ENCODE measurements at regions not wholly inside any gene's neighbourhood (a gene's known extent, or its start where the extent isn't known, plus 50 kb on each side); places are given as distances from the start of the nearest gene placed in this dataset.

GRCh38 chrX:15988661-15989603 is 134.3 kb upstream of the AP1S2 start:
- DNase-seq (no peak), ATAC-seq (no peak)
- intact Hi-C loops (cut with DNase I, micrococcal nuclease) = no loop called here

DNA sequence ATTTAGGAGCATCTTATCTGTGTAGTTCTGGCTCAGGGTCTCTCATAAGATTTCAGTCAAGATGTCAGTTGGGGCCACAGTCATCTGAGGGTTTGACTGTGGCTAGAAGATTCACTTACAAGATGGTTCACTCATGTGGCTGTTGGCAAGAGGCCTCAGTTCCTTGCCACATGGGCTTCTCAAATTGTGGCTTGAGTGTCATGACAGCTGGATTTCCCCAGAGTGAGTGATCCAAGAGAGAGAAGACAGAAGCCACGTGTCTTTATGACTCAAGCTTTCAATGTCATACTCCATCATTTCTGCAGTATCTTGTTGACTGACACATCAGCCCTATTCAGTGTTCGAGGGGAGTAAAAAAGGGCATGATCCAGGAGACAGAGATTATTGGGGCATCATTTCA is 131.3 kb upstream of the AP1S2 start:
- intact Hi-C loops (cut with DNase I, micrococcal nuclease) = no loop called here
- DNase-seq (no peak), ATAC-seq (no peak)

DNA sequence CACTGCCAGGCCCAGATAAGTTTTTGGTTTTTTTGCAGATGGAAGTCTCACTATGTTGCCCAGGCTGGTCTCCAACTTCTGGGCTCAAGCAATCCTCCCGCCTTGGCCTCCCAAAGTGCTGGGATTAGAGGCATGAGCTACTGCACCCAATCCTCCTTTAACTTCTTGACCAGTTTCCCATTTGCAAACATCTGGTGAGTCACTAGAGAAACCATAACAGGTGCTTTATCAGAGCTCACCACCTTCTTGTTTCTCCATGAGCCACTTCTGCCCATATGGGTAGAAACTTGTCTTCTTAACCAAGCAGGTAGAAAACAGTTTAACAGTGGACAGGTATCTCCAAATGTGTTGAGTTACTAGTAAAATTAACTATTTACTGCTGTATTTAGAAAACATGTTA is 128.4 kb upstream of the AP1S2 start:
- no peak for ATAC-seq
- intact Hi-C loops (cut with DNase I, micrococcal nuclease) = no loop called here
- no peak for DNase-seq

DNA sequence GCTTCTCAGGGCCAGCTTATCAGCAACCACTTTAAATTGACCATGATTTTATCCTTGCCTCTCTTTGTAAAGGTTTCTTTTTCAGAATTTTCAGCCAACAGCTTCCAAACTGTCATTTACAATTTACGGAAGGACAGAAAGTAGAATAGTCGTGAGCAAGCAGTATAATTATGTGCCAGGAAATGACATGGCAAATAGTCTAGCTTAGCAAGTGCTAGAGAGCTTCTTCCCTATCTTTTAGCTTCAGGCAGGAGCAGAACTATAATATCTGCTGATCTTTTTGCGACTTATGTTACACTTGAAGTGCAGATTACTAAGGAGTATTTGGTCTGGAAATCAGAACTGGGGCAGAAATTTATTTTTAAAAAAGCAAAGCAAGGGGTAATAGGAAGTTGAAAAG is 123.0 kb upstream of the AP1S2 start:
- intact Hi-C loops (cut with DNase I, micrococcal nuclease) = no loop called here
- ATAC-seq = no peak
- DNase-seq = no peak

DNA sequence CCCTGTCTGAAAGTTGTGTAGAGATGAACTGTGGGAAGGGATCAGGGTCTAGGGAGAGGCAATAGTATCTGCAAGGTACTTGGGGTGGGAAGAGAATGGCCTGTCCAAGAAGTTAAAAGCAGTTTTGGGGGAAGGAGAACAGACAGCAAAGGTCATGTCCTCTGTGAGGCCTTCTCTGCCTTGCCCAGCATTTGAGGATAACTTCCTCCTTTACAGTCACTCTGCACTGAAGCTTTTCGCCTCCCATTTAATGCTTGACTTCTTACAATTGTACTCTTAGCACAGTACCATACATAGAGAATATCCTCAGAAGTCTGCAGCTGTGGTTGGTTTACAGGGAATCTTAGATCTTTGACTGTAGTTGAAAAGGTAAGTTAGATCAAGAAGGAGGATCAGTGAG is 121.8 kb upstream of the AP1S2 start:
- ATAC-seq (no peak), DNase-seq (no peak)
- intact Hi-C loops (cut with DNase I, micrococcal nuclease) = no loop called here

GRCh38 chrX:15973946-15974345 is 119.3 kb upstream of the AP1S2 start:
- ATAC-seq (no peak), DNase-seq (peak in 1 of 2 donors; percentile 7)
- intact Hi-C loops (cut with DNase I, micrococcal nuclease) = no loop called here

- peak; percentile 54 for ATAC-seq
- intact Hi-C loops (cut with DNase I, micrococcal nuclease) = no loop called here
- no peak for DNase-seq
Observed at GRCh38 chrX:15973299-15973698, 118.7 kb upstream of the AP1S2 start.

DNA sequence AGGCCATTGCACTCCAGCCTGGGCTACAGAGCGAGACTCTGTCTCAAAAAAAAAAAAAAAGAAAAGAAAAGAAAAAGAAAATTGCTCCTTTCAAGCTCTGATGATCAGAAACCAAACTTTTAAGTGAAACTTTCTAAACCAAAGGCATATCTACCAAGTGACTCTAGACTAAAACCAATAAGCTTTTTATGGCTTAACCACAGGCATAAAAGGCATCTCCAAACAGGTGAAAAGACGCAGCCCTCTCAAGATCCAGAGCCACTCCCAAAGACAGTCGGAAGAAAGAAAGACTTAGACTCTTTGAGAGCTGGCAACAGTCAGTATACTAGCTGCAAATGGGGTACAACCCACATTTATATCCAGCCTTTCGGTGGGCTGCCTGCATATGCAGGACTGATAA is 117.1 kb upstream of the AP1S2 start:
- intact Hi-C loops (cut with DNase I, micrococcal nuclease) = no loop called here
- ATAC-seq (peak; percentile 81), DNase-seq (no peak)

GRCh38 chrX:15963858-15964257 is 109.2 kb upstream of the AP1S2 start:
- no peak for ATAC-seq
- intact Hi-C loops (cut with DNase I, micrococcal nuclease) = no loop called here

DNA sequence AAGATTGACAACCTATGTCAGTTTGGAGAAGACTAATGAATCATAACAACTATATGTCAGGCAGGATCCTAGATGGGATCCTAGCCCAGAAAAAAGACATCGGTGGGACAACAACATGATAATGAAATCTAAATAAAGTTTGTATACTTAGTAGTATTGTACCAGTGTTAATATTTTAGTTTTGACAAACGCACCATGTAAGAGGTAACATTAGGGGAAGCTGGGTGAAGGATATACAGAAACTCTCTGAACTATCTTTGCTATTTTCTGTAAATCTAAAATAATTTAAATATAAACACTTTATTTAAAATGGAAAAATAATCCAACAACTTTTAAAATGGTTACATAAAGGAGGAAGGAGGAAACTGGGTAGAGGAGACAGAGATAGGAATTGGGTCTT is 105.6 kb upstream of the AP1S2 start:
- no peak for ATAC-seq
- intact Hi-C loops (cut with DNase I, micrococcal nuclease) = no loop called here
- DNase-seq = no peak

More at GRCh38 chrX:15963858-15964257, 109.2 kb upstream of the AP1S2 start:
- DNase-seq = no peak

- ATAC-seq (no peak), DNase-seq (no peak)
- intact Hi-C loops (cut with DNase I, micrococcal nuclease) = no loop called here
Observed at GRCh38 chrX:15956681-15957080, 102.1 kb upstream of the AP1S2 start.

DNA sequence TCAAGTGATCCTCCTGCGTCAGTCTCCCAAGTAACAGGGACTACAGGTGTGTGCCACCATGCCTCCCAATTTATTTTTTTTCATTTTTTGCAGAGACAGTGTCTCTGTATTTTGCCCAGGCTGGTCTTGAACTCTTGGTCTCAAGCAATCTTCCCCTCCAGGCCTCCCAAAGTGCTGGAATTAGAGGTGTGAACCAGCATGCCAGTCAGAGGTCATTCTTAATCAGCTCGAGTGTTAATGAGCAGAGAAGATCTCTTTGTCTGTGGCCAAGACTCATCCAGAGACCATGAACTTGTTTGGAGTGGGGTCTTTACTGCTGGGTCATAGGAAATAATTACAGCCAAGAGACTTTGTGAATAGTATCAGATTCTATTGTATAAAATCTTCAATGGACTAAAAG is 99.2 kb upstream of the AP1S2 start:
- ATAC-seq = no peak
- no peak for DNase-seq
- intact Hi-C loops (cut with DNase I, micrococcal nuclease) = no loop called here

DNA sequence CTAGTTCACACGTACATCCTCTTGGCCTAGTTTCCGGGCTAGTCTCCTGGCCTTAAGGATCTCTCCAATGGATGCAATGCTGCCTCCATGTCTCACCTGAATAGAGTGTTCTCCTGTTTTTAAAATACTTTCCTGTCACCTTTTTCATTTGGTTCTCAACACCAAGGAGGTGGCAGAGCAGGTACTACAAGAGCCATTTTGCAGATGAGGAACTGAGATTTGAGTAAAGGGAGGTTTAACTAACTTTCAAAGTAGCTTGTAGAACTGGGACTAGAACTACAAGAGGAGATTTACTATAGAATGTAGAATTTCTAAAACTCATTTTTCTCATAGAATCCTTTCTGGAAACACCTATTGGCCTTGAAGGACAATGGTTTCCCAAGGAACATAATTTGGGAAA is 97.6 kb upstream of the AP1S2 start:
- ATAC-seq (no peak), DNase-seq (no peak)
- intact Hi-C loops (cut with DNase I, micrococcal nuclease) = no loop called here

- intact Hi-C loops (cut with DNase I, micrococcal nuclease) = no loop called here
- ATAC-seq (no peak), DNase-seq (no peak)
Observed at GRCh38 chrX:15948318-15948660, 93.7 kb upstream of the AP1S2 start.

DNA sequence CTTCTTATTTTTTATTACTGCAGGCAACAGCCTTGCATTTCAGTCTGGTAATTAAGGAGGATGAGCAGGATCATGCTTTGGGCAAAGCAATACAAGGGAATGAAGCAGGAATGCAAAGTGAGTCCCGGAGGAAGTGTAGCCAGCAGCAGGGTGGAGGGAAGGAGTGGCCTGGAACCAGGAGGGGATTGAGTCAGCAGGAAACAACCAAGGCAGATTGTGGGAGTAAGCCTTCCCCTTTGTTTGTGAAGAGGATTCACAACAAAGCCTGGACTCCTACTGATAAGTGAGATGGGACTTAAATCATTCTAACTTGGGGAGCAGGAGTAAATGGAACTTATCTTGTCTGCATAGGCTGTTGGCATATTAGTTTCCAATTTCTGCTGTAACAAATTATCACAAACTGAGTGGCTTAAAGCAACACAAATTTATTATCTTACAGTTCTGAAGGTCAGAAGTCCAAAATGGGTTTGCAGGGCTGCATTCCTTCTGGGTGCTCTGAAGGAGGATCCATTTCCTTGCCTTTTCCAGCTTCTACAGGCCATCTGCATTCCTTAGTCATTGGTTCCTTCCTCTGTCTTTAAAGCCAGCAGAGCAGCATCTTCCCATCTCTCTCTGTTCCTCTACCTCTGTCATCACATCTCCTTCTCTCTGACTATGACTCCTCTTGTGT is 93.2 kb upstream of the AP1S2 start:
- ATAC-seq (no peak), DNase-seq (no peak)
- intact Hi-C loops (cut with DNase I, micrococcal nuclease) = no loop called here

- intact Hi-C loops (cut with DNase I, micrococcal nuclease) = no loop called here
- ATAC-seq (no peak), DNase-seq (no peak)
Observed at GRCh38 chrX:15946783-15947580, 92.4 kb upstream of the AP1S2 start.

DNA sequence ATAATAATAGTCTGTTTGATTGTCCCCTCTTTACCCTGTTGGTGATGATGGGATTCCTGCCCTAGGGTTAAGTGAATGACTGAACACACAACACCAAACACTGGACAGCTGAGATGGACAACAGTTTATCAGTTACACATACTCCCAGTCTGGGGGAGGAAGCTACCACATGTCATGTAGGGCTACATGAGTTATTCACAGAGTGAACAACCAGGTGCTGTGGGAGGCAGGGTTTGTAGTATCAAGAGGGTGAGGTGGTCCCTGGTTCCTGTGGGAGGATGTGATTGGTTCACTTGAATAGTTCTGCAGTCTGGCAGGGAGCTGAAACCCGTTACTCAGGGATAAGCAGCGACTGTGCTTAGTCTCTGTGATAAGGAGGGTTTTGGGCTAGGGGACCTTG is 88.8 kb upstream of the AP1S2 start:
- ATAC-seq = no peak
- no peak for DNase-seq
- intact Hi-C loops (cut with DNase I, micrococcal nuclease) = no loop called here

- DNase-seq = no peak
- ATAC-seq = no peak
- intact Hi-C loops (cut with DNase I, micrococcal nuclease) = no loop called here
Observed at GRCh38 chrX:15942307-15942706, 87.7 kb upstream of the AP1S2 start.

- intact Hi-C loops (cut with DNase I, micrococcal nuclease) = no loop called here
- ATAC-seq = no peak
- DNase-seq = no peak
Observed at GRCh38 chrX:15939737-15940136, 85.1 kb upstream of the AP1S2 start.

GRCh38 chrX:15938072-15938471 is 83.5 kb upstream of the AP1S2 start:
- intact Hi-C loops (cut with DNase I, micrococcal nuclease) = no loop called here
- DNase-seq = no peak
- ATAC-seq = no peak

Data from left colon (tissue), 2 donors.